HG02610 (cell line): ENCODE measurements at regions not wholly inside any gene's neighbourhood (a gene's known extent, or its start where the extent isn't known, plus 50 kb on each side); places are given as distances from the start of the nearest gene placed in this dataset.

Experiments used
- ATAC-seq: cut with Tn5 transposase; IDR thresholded peaks from one replicate; pipeline ENCODE4 v1.9.1; 2021; ENCODE audit warnings: mild to moderate bottlenecking, moderate library complexity; ENCODE audit not compliant: unreplicated experiment

DNA sequence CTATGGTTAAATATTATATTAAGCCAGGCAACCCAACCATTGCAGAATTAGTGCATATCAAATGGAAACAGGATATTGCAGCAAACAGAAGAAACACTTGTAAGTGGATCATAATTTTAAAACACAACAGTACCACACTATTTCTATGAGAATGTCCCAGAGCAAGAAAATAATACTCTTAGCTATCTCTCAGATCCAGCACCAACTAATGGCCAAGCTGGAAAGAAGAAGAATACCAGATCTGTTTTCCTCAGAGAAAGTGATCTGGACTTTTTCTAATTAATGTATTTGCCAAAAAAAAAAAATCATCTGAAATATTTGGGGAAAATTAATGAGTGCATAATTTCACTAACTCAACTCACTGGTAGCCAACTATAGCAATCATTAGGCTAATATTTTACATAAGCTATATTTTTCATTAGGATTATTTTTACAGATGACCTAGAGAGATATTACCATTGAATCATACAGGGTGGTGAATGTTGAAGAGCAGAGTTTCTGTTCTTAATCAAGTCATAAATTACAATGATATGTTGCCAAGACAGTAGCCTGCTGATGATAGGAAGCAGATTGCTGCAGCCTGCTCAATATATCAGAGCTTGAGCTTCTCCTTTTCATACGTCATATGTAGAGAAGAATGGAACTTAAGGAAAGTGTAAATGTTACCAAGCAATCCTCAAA is 995.4 kb upstream of the LRRN3 start:
- no peak for ATAC-seq

GRCh38 chr7:110104243-110104642 is 986.7 kb upstream of the LRRN3 start:
- ATAC-seq = no peak

- ATAC-seq = no peak
Measured at GRCh38 chr7:110105307-110105706, 985.6 kb upstream of the LRRN3 start.

DNA sequence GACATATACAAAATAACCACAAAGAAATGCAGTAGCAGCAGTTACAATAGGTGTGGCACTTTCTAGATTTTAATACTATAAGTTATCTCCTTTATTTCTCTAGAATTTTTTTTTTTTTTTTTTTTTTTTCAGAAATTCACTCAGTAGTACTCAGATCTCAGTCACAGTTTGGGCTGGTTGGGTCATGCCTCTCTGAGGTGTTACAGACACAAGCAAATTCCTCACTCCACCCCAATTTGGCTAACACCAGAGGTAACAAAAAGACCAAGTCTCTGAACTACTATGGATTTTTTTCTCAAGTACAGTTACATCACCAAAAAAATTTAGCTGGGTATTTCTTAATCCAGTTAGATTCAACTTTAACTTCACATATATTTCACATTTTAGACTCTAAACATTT is 985.1 kb upstream of the LRRN3 start:
- no peak for ATAC-seq

DNA sequence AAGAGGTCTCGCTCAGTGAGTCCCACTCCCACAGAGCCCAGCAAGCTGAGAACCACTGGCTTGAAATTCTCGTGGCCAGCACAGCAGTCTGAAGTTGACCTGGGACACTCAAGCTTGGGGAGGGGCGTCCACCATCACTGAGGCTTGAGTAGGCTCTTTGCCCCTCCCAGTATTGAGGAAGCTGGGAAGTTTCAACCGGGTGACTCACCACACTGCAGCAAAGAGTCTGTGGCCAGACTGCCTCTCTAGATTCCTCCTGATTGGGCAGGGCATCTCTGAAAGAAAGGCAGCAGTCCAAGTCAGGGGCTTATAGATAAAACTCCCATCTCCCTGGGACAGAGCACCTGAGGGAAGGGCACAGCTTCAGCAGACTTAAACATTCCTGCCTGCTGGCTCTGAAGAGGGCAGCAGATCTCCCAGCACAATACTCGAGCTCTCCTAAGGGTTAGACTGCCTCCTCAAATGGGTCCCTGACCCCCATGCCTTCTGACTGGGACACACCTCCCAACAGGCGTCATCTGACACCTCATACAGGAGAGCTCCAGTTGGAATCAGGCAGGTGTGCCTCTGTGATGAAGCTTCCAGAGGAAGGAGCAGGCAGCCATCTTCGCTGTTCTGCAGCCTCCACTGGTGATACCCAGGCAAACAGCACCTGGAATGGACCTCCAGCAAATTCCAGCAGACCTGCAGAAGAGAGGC is 970.9 kb upstream of the LRRN3 start:
- no peak for ATAC-seq

- no peak for ATAC-seq
Measured at GRCh38 chr7:110129159-110129558, 961.8 kb upstream of the LRRN3 start.

DNA sequence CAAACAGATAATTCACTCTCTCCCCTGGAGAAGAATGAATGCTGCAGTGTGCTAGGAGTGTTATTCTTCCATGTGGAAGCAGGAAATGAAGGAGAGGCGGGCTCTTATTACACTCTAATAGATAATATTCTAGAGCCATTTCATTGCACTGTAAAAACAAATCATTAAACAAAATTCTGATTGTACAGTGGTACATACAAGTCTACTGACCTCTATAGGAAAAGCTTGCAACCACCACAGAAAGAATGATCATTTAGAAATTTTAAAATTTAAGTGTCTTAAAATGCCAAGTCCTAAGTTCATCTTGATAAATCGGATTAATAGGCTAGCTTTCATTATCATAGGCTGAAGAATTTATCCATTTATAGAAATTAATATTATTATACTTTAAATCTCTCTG is 960.3 kb upstream of the LRRN3 start:
- ATAC-seq = no peak

DNA sequence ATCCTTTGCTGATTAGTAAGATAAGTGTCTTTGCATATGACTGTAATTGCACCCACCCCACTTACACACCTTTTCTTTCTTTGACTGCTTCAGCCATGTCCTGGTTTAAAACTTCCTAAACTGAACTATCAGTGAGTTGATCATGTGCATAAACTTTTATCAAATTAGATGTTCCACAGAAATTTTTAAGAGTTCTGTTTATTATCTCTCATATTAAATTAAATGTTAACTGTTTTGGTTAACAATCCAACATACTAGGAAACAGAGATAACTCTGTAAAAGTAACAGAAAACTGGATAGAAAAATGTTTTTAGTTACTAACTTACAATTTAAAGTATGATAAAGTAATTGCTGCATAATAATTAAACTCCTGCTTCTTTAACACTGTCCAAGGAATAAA is 959.6 kb upstream of the LRRN3 start:
- ATAC-seq = no peak

GRCh38 chr7:110139056-110139455 is 951.9 kb upstream of the LRRN3 start:
- no peak for ATAC-seq

DNA sequence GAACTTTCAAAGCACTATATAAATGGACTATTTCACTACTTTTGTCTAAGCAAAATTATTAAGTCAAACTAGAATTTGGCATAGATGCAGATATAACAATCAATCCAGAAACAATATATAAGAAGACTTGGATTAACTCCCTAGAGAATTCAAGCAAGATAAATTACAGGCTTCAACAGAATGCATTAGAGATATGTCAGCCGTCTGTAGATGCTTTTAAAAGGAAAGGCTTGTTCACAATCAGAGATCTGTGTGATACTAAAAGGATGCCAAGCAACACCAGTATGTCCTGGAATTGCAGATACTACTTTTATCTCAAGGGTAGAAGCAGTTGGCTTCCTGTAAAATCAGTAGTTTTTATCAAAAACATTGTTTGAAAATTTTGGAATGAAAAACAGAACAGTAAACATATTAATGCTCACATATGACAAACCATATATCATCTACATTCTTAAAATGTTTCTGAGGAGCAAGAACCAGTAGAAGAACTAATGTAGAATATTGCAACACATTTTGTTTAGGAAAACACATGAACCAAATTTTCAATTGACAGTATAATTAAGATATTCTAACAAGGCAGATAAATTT is 947.9 kb upstream of the LRRN3 start:
- ATAC-seq = no peak

GRCh38 chr7:110144599-110144998 is 946.3 kb upstream of the LRRN3 start:
- ATAC-seq = no peak

DNA sequence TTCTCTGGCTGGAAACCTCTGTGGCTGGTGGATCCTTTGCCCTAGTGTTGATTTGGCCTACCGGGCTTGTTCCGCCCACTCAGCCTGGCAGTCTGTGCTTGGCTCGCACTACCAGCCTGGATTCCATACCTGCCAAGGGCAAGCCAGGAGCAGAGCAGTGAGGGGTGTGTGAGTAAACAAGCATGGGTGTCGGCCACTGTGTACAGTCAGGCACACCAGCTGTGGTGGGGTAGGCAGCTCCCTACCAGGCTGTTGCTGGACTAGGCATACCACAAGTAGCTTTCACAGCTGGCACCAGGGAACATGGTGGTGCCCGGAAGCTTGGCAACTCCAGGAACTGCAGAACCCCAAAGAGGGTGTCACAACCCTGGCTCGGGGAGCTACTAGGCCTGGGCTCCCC is 942.9 kb upstream of the LRRN3 start:
- no peak for ATAC-seq

GRCh38 chr7:110153222-110153621 is 937.7 kb upstream of the LRRN3 start:
- no peak for ATAC-seq

GRCh38 chr7:110156511-110156910 is 934.4 kb upstream of the LRRN3 start:
- ATAC-seq = no peak

GRCh38 chr7:110157631-110158362 is 933.1 kb upstream of the LRRN3 start:
- no peak for ATAC-seq

- ATAC-seq = no peak
Measured at GRCh38 chr7:110168010-110168409, 922.9 kb upstream of the LRRN3 start.

GRCh38 chr7:110170841-110171240 is 920.1 kb upstream of the LRRN3 start:
- ATAC-seq = no peak

GRCh38 chr7:110177463-110177862 is 913.5 kb upstream of the LRRN3 start:
- ATAC-seq = no peak

- no peak for ATAC-seq
Measured at GRCh38 chr7:110179037-110179436, 911.9 kb upstream of the LRRN3 start.

DNA sequence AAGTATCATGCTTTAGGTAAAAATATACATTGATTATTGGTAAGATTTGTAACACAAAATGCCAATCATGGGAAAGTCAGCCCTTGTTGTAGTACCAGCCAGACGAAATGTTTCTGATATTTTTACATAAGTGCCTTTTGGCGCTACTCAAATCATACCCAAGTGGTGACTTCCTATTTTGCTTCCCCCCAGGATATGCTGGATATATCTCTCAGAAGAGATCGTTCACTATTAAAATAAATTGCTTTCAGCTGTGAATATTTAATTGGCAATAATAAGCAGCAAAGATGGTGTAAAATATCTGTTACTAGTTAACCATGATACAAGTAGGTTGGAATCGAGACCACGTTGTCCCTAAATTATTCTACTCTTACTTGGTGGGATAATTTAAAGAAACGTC is 909.2 kb upstream of the LRRN3 start:
- no peak for ATAC-seq

GRCh38 chr7:110186334-110186733 is 904.6 kb upstream of the LRRN3 start:
- ATAC-seq = no peak
